ENCODE measurements at regions not wholly inside any gene's neighbourhood (a gene's known extent, or its start where the extent isn't known, plus 50 kb on each side); places are given as distances from the start of the nearest gene placed in this dataset.
A peak's percentile ranks its signal among the peaks of the same experiment; 100 is the strongest.

- peak; percentile 91 for DNase-seq (ENCODE audit: low spot score)
- peak overlapping the region; percentile 79 to 87 for H3K27ac ChIP-seq
- H3K4me3 ChIP-seq = peak overlapping the region; percentile 22
- no peak for TF ChIP-seq CTCF (IDR thresholded peaks at IDR 0.05)
Measured at GRCh38 chr2:111659361-111660333, 224.3 kb downstream of the ANAPC1 start.

- Histone ChIP-seq H3K4me3 (no peak overlapping the region), H3K27ac (peak overlapping the region in 1 of 2 donors; percentile 79)
- no peak for DNase-seq (ENCODE audit: low spot score)
- TF ChIP-seq CTCF (IDR thresholded peaks at IDR 0.05) = no peak
Measured at GRCh38 chr2:111660811-111661210, 223.2 kb downstream of the ANAPC1 start.

GRCh38 chr2:111661286-111661940, 222.6 kb downstream of the ANAPC1 start:
- H3K4me3 ChIP-seq = no peak overlapping the region
- no peak overlapping the region for H3K27ac ChIP-seq
- peak; percentile 56 for DNase-seq (ENCODE audit: low spot score)
- TF ChIP-seq CTCF (IDR thresholded peaks at IDR 0.05) = no peak

- DNase-seq (ENCODE audit: low spot score) = no peak
- Histone ChIP-seq H3K27ac (no peak overlapping the region), H3K4me3 (no peak overlapping the region)
- TF ChIP-seq CTCF (IDR thresholded peaks at IDR 0.05) = no peak
Measured at GRCh38 chr2:111662039-111662770, 221.8 kb downstream of the ANAPC1 start.

- no peak for TF ChIP-seq CTCF (IDR thresholded peaks at IDR 0.05)
- peak; percentile 68 for DNase-seq (ENCODE audit: low spot score)
- Histone ChIP-seq H3K4me3 (no peak overlapping the region), H3K27ac (no peak overlapping the region)
Measured at GRCh38 chr2:111662771-111663470, 221.1 kb downstream of the ANAPC1 start.

- no peak for TF ChIP-seq CTCF (IDR thresholded peaks at IDR 0.05)
- Histone ChIP-seq H3K4me3 (no peak overlapping the region), H3K27ac (no peak overlapping the region)
- peak; percentile 53 for DNase-seq (ENCODE audit: low spot score)
Measured at GRCh38 chr2:111663471-111664274, 220.3 kb downstream of the ANAPC1 start.

All from coronary artery (tissue), 2 donors.